Lung (tissue), 11 donors: ENCODE measurements at regions not wholly inside any gene's neighbourhood (a gene's known extent, or its start where the extent isn't known, plus 50 kb on each side); places are given as distances from the start of the nearest gene placed in this dataset.

ENCODE experiments used
- ATAC-seq: fragments of 200-7000 bp; cut with Tn5 transposase; one replicate; pipeline ENCODE4 v1.9.1; 2020; ENCODE audit warnings: moderate number of reproducible peaks; ENCODE audit not compliant: insufficient read depth, low FRiP score
- DNase-seq, 3 donors: peaks; one replicate each; pipeline ENCODE4 v3.0.0-alpha.2; 2013 to 2017
- H3K27ac ChIP-seq, 2 donors: one replicate each; pipeline ENCODE4 v1.5.1; 2013; ENCODE audit warnings: mild to moderate bottlenecking in 2 of 2, moderate library complexity in 2 of 2, control low read depth in 1 of 2, inconsistent platforms in 1 of 2, low read depth in 1 of 2, low read length in 1 of 2
- H3K27me3 ChIP-seq, 3 donors: one replicate each; pipeline ENCODE4 v1.5.1; 2013; ENCODE audit warnings: low read length in 2 of 3; ENCODE audit not compliant: control insufficient read depth in 3 of 3, insufficient read depth in 3 of 3
- H3K36me3 ChIP-seq, 4 donors: one replicate each; pipeline ENCODE4 v1.5.1; 2013; ENCODE audit warnings: low read length in 4 of 4, mild to moderate bottlenecking in 1 of 4, moderate library complexity in 1 of 4; ENCODE audit not compliant: control insufficient read depth in 4 of 4, insufficient read depth in 4 of 4
- H3K4me1 ChIP-seq, 5 donors: one replicate each; pipeline ENCODE4 v1.5.1; 2013; ENCODE audit warnings: low read length in 5 of 5, mild to moderate bottlenecking in 2 of 5, moderate library complexity in 1 of 5; ENCODE audit not compliant: control insufficient read depth in 5 of 5, insufficient read depth in 5 of 5
- H3K4me3 ChIP-seq: one replicate; pipeline ENCODE4 v1.5.1; 2013; ENCODE audit warnings: mild to moderate bottlenecking, control low read depth, moderate library complexity
- H3K9ac ChIP-seq, 2 donors: one replicate each; pipeline ENCODE4 v1.5.1; 2013; ENCODE audit warnings: low read length in 2 of 2, control low read depth in 1 of 2; ENCODE audit not compliant: insufficient read depth in 1 of 2
- H3K9me3 ChIP-seq, 4 donors: one replicate each; pipeline ENCODE4 v1.5.1; 2013; ENCODE audit warnings: low read length in 3 of 4, mild to moderate bottlenecking in 1 of 4, moderate library complexity in 1 of 4; ENCODE audit not compliant: control insufficient read depth in 4 of 4, insufficient read depth in 3 of 4
- WGBS, 2 donors: extraction: QIAGEN DNeasy Blood & Tissue Kit; methylation state at CpG; one replicate each; pipeline ENCODE4 v1.1.7; 2013; 5-methylcytosine and 5-hydroxymethylcytosine counted together
- TF ChIP-seq, protein P1 (sequence below): IDR thresholded peaks from 2 replicates; pipeline ENCODE4 v1.5.1; 2012; ENCODE audit warnings: mild to moderate bottlenecking; ENCODE audit errors: control extremely low read depth, extremely low read depth
- donor health status: control.
- donor health status: control.
- donor health status: Bipolar disorder and iron deficiency.
- donor health status: healthy.
- donor health status: DM: yes; HTN: yes; CAD: no.

DNA sequence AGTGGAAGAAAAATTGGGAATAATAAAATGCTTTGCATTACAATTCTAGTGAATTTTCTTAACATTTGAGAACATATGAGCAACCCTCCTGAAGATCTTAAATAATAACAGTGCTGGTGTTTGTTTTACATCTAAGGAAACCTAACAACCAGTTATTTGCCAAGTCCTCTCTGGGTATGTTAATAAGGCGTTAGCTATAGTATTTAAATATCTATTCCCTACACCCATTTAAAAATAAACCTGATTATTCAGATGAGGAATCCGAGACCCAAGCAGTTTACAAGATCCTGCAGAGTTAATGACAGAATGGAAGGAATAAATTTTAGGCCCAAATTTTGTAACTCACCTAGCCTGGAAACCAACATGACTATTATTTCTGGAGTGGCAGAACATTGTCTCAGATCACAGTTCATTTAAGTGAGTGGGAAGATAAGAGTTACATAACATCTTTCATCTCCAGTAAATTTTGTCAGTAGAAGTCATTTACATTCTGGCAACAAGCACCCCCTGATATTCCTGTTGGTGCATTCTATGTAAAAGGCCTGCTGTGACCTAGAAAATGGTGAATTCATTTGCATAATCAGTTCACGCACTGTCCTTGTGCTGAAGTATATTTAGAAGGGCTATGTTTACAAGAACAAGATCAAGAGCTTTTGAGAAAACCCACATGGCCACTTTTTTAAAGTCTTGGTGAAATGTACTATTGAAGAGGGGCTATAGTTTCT lies 148.2 kb downstream of the COX7C start:
- ATAC-seq (no peak), DNase-seq (peak in 2 of 3 donors; percentile 55 to 62)
- Histone ChIP-seq H3K27ac (no peak overlapping the region), H3K9ac (no peak overlapping the region), H3K4me1 (peaks cover 0 to 8% (median 0%) of the 10 kb centered on the region in 5 donors), H3K27me3 (no peaks in the 10 kb centered on the region), H3K9me3 (peaks cover 0 to 3% (median 0%) of the 10 kb centered on the region in 4 donors), H3K36me3 (no peaks in the 10 kb centered on the region), H3K4me3 (no peak overlapping the region)
- 66 to 75% methylated on average over 3 of the region's 3 CpGs for WGBS, 2 donors
- TF ChIP-seq, protein P1, sequence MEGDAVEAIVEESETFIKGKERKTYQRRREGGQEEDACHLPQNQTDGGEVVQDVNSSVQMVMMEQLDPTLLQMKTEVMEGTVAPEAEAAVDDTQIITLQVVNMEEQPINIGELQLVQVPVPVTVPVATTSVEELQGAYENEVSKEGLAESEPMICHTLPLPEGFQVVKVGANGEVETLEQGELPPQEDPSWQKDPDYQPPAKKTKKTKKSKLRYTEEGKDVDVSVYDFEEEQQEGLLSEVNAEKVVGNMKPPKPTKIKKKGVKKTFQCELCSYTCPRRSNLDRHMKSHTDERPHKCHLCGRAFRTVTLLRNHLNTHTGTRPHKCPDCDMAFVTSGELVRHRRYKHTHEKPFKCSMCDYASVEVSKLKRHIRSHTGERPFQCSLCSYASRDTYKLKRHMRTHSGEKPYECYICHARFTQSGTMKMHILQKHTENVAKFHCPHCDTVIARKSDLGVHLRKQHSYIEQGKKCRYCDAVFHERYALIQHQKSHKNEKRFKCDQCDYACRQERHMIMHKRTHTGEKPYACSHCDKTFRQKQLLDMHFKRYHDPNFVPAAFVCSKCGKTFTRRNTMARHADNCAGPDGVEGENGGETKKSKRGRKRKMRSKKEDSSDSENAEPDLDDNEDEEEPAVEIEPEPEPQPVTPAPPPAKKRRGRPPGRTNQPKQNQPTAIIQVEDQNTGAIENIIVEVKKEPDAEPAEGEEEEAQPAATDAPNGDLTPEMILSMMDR: no peak

DNA sequence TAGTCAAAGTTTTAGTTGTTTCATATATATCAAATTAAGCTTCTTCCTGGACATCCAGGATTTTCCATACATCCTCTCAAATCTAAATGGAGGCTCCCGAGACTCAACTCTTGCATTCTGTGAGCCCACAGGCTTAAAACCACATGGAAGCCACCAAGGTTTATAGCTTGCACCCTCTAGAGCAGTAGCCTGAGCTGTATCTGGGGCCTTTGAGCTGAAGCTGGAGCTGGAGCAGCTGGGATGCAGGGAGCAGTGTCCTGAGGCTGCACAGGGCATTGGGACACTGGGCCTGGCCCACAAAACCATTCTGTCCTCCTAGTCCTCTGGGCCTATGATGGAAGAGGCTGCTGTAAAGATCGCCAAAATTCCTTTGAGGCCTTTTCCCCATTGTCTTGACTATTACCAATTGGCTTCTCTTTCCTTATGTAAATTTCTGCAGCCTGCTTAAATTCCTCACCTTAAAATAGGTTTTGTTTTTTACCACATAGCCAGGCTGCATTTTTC lies 151.0 kb downstream of the COX7C start:
- no peaks in the 10 kb centered on the region for H3K27me3 ChIP-seq
- WGBS, 2 donors: 85 to 92% methylated on average over 2 of the region's 2 CpGs
- no peak for ATAC-seq
- TF ChIP-seq, protein P1: no peak
- H3K27ac ChIP-seq: no peak overlapping the region
- H3K9me3 ChIP-seq: peaks cover 0 to 3% (median 0%) of the 10 kb centered on the region in 4 donors
- H3K4me1 ChIP-seq: peaks cover 0 to 8% (median 0%) of the 10 kb centered on the region in 5 donors
- no peaks in the 10 kb centered on the region for H3K36me3 ChIP-seq
- no peak overlapping the region for H3K9ac ChIP-seq
- no peak for DNase-seq
- no peak overlapping the region for H3K4me3 ChIP-seq

DNA sequence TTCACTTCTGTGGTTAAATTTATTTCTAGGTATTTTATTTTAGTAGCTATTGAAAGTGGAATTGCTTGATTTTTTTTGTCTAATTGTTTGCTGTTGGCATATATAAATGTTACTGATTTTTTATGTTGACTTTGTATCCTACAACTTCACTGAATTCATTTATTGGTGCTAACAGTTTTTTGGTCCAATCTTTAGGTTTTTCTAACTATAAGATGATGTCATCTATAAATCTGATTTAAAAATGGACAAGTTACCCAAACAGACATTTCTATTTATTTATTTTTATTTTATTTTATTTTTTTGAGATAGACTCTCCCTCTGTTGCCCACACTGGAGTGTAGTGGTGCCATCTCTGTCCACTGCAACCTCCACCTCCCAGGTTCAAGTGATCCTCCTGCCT lies 162.3 kb downstream of the COX7C start:
- no peak overlapping the region for H3K27ac ChIP-seq
- TF ChIP-seq, protein P1: no peak
- peaks cover 0 to 4% (median 0%) of the 10 kb centered on the region in 4 donors for H3K9me3 ChIP-seq
- H3K4me1 ChIP-seq: no peaks in the 10 kb centered on the region
- H3K36me3 ChIP-seq: no peaks in the 10 kb centered on the region
- H3K4me3 ChIP-seq: no peak overlapping the region
- H3K9ac ChIP-seq: no peak overlapping the region
- H3K27me3 ChIP-seq: no peaks in the 10 kb centered on the region
- ATAC-seq (no peak), DNase-seq (no peak)
